WTC11 (cell line): ENCODE measurements at regions not wholly inside any gene's neighbourhood (a gene's known extent, or its start where the extent isn't known, plus 50 kb on each side); places are given as distances from the start of the nearest gene placed in this dataset.
A peak's percentile ranks its signal among the peaks of the same experiment; 100 is the strongest.

Source experiments
- ATAC-seq: fragments of 200-7000 bp; cut with Tn5 transposase; 2 replicates; pipeline ENCODE4 v1.10.0; 2021; ENCODE audit warnings: mild to moderate bottlenecking, moderate library complexity
- CTCF ChIA-PET: fragments of 300-600 bp; sonication (Branson Sonifier 250); formaldehyde crosslinking; loops from one replicate; lab custom pipeline; 2021; ENCODE audit warnings: antibody characterized with exemption; lab: Charles Lee
- POLR2A ChIA-PET: fragments of 350-600 bp; sonication (Branson Sonifier 250); formaldehyde crosslinking; loops from one replicate; lab custom pipeline; 2021; ENCODE audit warnings: antibody characterized with exemption; lab: Charles Lee
- DNase-seq: peaks from one replicate; pipeline ENCODE4 v3.0.0; 2021; ENCODE audit warnings: low spot score
- H3K27ac Mint-ChIP-seq: 2 replicates; pipeline ENCODE4 v1.8.0; 2021; ENCODE audit warnings: mixed read lengths
- H3K27me3 Mint-ChIP-seq: 2 replicates; pipeline ENCODE4 v1.8.0; 2021; ENCODE audit warnings: low read depth, mild to moderate bottlenecking, moderate library complexity, mixed read lengths
- H3K36me3 Mint-ChIP-seq: 2 replicates; pipeline ENCODE4 v1.8.0; 2021; ENCODE audit warnings: mixed read lengths
- H3K4me1 Mint-ChIP-seq: 2 replicates; pipeline ENCODE4 v1.8.0; 2022; ENCODE audit warnings: mixed read lengths
- H3K4me3 Mint-ChIP-seq: 2 replicates; pipeline ENCODE4 v1.8.0; 2021; ENCODE audit warnings: mild to moderate bottlenecking, moderate library complexity, mixed read lengths
- H3K9me3 Mint-ChIP-seq: 2 replicates; pipeline ENCODE4 v1.8.0; 2021; ENCODE audit warnings: mixed read lengths
- ATF1 ChIP-seq: sonication (generic); formaldehyde crosslinking; IDR thresholded peaks from 2 replicates; pipeline ENCODE4 v1.8.1; 2023; ENCODE audit warnings: mild to moderate bottlenecking, moderate library complexity, missing genetic modification reagents
- CREM ChIP-seq: sonication (generic); formaldehyde crosslinking; IDR thresholded peaks from 2 replicates; pipeline ENCODE4 v1.8.1; 2022; ENCODE audit warnings: mild to moderate bottlenecking, missing genetic modification reagents, moderate library complexity
- ELF4 ChIP-seq: sonication (generic); formaldehyde crosslinking; IDR thresholded peaks from 2 replicates; pipeline ENCODE4 v1.8.1; 2022; ENCODE audit warnings: low read depth, mild to moderate bottlenecking, moderate library complexity, missing genetic modification reagents
- FOXJ3 ChIP-seq: sonication (generic); formaldehyde crosslinking; IDR thresholded peaks from 2 replicates; pipeline ENCODE4 v1.9.0; 2021; ENCODE audit warnings: missing genetic modification reagents, mild to moderate bottlenecking, borderline replicate concordance
- GRHL2 ChIP-seq: fragments of 250-450 bp; sonication (Bioruptor Pico); IDR thresholded peaks from 2 replicates; pipeline ENCODE4 v1.8.0; 2022; ENCODE audit warnings: mild to moderate bottlenecking, moderate library complexity; ENCODE audit not compliant: insufficient replicate concordance, severe bottlenecking
- MXD4 ChIP-seq: fragments of 250-450 bp; sonication (Bioruptor Pico); IDR thresholded peaks from 2 replicates; pipeline ENCODE4 v1.8.0; 2021; ENCODE audit warnings: mild to moderate bottlenecking, moderate library complexity, borderline replicate concordance
- NR3C1 ChIP-seq: sonication (generic); formaldehyde crosslinking; conservative IDR thresholded peaks from 2 replicates; pipeline ENCODE4 v1.8.1; 2023; ENCODE audit warnings: low read depth, mild to moderate bottlenecking, missing genetic modification reagents
- RORB ChIP-seq: fragments of 250-450 bp; sonication (Bioruptor Pico); IDR thresholded peaks from 2 replicates; pipeline ENCODE4 v1.9.0; 2021; ENCODE audit warnings: mild to moderate bottlenecking
- SP1 ChIP-seq: sonication (generic); formaldehyde crosslinking; conservative IDR thresholded peaks from 2 replicates; pipeline ENCODE4 v1.8.1; 2022; ENCODE audit warnings: missing genetic modification reagents
- TP53 ChIP-seq: sonication (generic); formaldehyde crosslinking; IDR thresholded peaks from 2 replicates; pipeline ENCODE4 v1.8.1; 2023; ENCODE audit warnings: mild to moderate bottlenecking, missing genetic modification reagents
- ZNF263 ChIP-seq: sonication (generic); formaldehyde crosslinking; IDR thresholded peaks from 2 replicates; pipeline ENCODE4 v1.8.1; 2022; ENCODE audit warnings: low read depth, mild to moderate bottlenecking, moderate library complexity, missing genetic modification reagents
- ZNF396 ChIP-seq: fragments of 250-450 bp; sonication (Bioruptor Pico); IDR thresholded peaks from 2 replicates; pipeline ENCODE4 v1.8.0; 2021; ENCODE audit warnings: mild to moderate bottlenecking, moderate library complexity, borderline replicate concordance
- ZNF416 ChIP-seq: fragments of 250-450 bp; sonication (Bioruptor Pico); IDR thresholded peaks from 2 replicates; pipeline ENCODE4 v1.9.0; 2021; ENCODE audit warnings: mild to moderate bottlenecking, inconsistent platforms
- TF ChIP-seq, protein P1 (sequence below): sonication (generic); formaldehyde crosslinking; IDR thresholded peaks from 2 replicates; pipeline ENCODE4 v1.8.1; 2022; ENCODE audit warnings: low read depth, missing genetic modification reagents, borderline replicate concordance
- TF ChIP-seq, protein P2 (sequence below): fragments of 200-600 bp; IDR thresholded peaks from 2 replicates; pipeline ENCODE4 v1.8.0; 2022; ENCODE audit warnings: antibody characterized with exemption
- TF ChIP-seq, protein P3 (sequence below): sonication (generic); formaldehyde crosslinking; IDR thresholded peaks from 2 replicates; pipeline ENCODE4 v1.8.0; 2023; ENCODE audit warnings: missing genetic modification reagents, mild to moderate bottlenecking, borderline replicate concordance
- TF ChIP-seq, protein P4 (sequence below): fragments of 250-450 bp; sonication (Bioruptor Pico); IDR thresholded peaks from 2 replicates; pipeline ENCODE4 v1.9.0; 2021; ENCODE audit warnings: mild to moderate bottlenecking

DNA sequence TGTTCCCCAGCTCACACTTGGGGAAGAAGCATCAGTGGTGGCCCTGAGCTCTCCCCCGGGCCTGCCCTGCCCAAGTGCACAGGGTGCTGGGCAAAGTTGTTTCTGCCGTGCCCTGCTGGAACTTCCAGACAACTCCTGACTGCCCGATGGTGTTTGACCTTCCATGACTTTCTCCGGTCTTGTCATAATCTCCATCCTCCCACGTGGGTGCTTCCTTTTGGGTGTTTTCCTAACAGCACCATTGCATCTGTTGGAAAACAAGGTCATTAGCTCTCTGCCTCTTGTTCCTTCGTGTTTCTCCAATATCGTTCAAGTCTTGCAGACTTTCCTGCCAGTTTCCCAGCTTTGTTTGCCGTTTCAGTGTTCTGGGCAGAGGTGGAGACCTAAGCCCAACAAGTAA is 68.7 kb upstream of the TIAM2 start:
- POLR2A ChIA-PET = no interaction called here
- ATAC-seq (no peak), DNase-seq (no peak)
- no peaks in the 10 kb centered on the region for H3K9me3 Mint-ChIP-seq
- no peaks in the 10 kb centered on the region for H3K27me3 Mint-ChIP-seq
- no peaks in the 10 kb centered on the region for H3K36me3 Mint-ChIP-seq
- TF ChIP-seq FOXJ3 (CRISPR knock-in tag) (no peak), ATF1 (CRISPR knock-in tag) (no peak), ZNF263 (CRISPR knock-in tag) (no peak), ZNF396 (CRISPR knock-in tag) (no peak), MXD4 (CRISPR knock-in tag) (no peak)
- TF ChIP-seq, protein P1, sequence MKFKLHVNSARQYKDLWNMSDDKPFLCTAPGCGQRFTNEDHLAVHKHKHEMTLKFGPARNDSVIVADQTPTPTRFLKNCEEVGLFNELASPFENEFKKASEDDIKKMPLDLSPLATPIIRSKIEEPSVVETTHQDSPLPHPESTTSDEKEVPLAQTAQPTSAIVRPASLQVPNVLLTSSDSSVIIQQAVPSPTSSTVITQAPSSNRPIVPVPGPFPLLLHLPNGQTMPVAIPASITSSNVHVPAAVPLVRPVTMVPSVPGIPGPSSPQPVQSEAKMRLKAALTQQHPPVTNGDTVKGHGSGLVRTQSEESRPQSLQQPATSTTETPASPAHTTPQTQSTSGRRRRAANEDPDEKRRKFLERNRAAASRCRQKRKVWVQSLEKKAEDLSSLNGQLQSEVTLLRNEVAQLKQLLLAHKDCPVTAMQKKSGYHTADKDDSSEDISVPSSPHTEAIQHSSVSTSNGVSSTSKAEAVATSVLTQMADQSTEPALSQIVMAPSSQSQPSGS (CRISPR knock-in tag) = no peak
- H3K27ac Mint-ChIP-seq = no peak overlapping the region
- CTCF ChIA-PET = interaction anchor here (0.6 to 1.7 kb wide), 3 partner anchors 11 to 251 kb away, joined by 4 to 8 read pairs (median 7); no protein-coding TSS in a partner anchor
- H3K4me3 Mint-ChIP-seq = no peak overlapping the region
- H3K4me1 Mint-ChIP-seq = peaks cover 14% of the 10 kb centered on the region

DNA sequence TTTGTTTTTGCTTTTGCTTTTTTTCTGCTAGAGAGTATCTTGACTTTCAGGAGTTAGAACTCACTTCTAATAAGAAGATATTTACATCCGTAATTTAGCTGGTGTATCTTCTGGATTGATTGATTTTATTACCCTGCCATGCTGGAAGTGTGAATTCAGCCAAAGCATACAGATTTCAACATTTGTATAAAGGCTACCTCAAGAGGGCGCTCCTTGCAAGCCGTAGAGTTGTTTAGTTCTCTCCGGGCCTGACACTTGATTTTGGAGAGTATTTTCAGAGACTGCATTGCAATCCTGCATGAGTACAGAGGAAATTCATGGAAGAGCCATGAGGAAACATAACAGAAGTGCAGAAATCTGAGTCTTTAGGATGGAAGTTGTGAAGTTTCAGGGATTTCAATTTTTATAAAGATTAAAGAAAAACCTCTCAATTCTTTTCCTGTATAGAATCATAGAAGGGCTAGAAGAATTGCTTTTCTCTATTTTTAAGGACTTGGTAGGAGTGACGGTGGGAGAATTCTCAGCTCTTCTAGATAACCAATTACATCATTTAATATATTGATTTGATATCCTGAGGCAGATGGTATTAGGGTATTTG is 66.7 kb upstream of the TIAM2 start:
- TF ChIP-seq NR3C1 (CRISPR knock-in tag) (no peak), ELF4 (CRISPR knock-in tag) (no peak), SP1 (CRISPR knock-in tag) (no peak)
- TF ChIP-seq, protein P2, sequence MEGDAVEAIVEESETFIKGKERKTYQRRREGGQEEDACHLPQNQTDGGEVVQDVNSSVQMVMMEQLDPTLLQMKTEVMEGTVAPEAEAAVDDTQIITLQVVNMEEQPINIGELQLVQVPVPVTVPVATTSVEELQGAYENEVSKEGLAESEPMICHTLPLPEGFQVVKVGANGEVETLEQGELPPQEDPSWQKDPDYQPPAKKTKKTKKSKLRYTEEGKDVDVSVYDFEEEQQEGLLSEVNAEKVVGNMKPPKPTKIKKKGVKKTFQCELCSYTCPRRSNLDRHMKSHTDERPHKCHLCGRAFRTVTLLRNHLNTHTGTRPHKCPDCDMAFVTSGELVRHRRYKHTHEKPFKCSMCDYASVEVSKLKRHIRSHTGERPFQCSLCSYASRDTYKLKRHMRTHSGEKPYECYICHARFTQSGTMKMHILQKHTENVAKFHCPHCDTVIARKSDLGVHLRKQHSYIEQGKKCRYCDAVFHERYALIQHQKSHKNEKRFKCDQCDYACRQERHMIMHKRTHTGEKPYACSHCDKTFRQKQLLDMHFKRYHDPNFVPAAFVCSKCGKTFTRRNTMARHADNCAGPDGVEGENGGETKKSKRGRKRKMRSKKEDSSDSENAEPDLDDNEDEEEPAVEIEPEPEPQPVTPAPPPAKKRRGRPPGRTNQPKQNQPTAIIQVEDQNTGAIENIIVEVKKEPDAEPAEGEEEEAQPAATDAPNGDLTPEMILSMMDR = peak; percentile 72; the same call in 1 of the 2 replicates
- peak; percentile 55 for ATAC-seq
- peak; percentile 66 for DNase-seq
- Mint-ChIP-seq H3K4me3 (no peak overlapping the region), H3K27ac (no peak overlapping the region), H3K4me1 (peaks cover 30% of the 10 kb centered on the region), H3K9me3 (no peaks in the 10 kb centered on the region), H3K36me3 (no peaks in the 10 kb centered on the region), H3K27me3 (no peaks in the 10 kb centered on the region)
- POLR2A ChIA-PET = interaction anchor here (0.6 kb wide), 1 partner anchor 311 kb away, joined by 3 read pairs; no protein-coding TSS in a partner anchor
- CTCF ChIA-PET = interaction anchor here (0.6 to 2.9 kb wide), 18 partner anchors 11 to 323 kb away, joined by 3 to 28 read pairs (median 4); no protein-coding TSS in a partner anchor

DNA sequence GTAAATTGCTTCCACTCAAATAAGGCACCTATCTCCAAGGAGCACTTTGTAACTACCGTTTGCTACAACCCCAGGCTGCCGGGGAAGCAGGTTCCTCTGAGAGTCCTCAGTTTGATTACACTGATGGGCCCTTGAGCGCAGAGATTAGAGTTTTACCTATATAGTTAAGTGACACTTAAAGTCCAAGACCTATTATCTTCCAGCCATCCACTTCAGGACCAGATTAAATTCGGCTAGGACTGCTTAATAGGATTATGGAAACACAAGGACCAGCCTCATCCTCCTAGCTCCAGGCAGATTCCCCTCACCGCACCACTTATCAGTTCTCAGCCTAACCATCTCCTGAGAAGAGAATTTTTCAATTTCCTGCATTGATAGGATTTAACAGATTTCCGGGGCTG is 64.7 kb upstream of the TIAM2 start:
- Mint-ChIP-seq H3K4me1 (peaks cover 26% of the 10 kb centered on the region), H3K4me3 (no peak overlapping the region), H3K9me3 (no peaks in the 10 kb centered on the region), H3K27me3 (no peaks in the 10 kb centered on the region), H3K36me3 (no peaks in the 10 kb centered on the region), H3K27ac (peak overlapping the region; percentile 39; the same call in 1 of the 2 replicates)
- no peak for DNase-seq
- TF ChIP-seq, protein P3, sequence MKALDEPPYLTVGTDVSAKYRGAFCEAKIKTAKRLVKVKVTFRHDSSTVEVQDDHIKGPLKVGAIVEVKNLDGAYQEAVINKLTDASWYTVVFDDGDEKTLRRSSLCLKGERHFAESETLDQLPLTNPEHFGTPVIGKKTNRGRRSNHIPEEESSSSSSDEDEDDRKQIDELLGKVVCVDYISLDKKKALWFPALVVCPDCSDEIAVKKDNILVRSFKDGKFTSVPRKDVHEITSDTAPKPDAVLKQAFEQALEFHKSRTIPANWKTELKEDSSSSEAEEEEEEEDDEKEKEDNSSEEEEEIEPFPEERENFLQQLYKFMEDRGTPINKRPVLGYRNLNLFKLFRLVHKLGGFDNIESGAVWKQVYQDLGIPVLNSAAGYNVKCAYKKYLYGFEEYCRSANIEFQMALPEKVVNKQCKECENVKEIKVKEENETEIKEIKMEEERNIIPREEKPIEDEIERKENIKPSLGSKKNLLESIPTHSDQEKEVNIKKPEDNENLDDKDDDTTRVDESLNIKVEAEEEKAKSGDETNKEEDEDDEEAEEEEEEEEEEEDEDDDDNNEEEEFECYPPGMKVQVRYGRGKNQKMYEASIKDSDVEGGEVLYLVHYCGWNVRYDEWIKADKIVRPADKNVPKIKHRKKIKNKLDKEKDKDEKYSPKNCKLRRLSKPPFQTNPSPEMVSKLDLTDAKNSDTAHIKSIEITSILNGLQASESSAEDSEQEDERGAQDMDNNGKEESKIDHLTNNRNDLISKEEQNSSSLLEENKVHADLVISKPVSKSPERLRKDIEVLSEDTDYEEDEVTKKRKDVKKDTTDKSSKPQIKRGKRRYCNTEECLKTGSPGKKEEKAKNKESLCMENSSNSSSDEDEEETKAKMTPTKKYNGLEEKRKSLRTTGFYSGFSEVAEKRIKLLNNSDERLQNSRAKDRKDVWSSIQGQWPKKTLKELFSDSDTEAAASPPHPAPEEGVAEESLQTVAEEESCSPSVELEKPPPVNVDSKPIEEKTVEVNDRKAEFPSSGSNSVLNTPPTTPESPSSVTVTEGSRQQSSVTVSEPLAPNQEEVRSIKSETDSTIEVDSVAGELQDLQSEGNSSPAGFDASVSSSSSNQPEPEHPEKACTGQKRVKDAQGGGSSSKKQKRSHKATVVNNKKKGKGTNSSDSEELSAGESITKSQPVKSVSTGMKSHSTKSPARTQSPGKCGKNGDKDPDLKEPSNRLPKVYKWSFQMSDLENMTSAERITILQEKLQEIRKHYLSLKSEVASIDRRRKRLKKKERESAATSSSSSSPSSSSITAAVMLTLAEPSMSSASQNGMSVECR (CRISPR knock-in tag) = no peak
- TF ChIP-seq CREM (CRISPR knock-in tag) = no peak
- TF ChIP-seq, protein P4, sequence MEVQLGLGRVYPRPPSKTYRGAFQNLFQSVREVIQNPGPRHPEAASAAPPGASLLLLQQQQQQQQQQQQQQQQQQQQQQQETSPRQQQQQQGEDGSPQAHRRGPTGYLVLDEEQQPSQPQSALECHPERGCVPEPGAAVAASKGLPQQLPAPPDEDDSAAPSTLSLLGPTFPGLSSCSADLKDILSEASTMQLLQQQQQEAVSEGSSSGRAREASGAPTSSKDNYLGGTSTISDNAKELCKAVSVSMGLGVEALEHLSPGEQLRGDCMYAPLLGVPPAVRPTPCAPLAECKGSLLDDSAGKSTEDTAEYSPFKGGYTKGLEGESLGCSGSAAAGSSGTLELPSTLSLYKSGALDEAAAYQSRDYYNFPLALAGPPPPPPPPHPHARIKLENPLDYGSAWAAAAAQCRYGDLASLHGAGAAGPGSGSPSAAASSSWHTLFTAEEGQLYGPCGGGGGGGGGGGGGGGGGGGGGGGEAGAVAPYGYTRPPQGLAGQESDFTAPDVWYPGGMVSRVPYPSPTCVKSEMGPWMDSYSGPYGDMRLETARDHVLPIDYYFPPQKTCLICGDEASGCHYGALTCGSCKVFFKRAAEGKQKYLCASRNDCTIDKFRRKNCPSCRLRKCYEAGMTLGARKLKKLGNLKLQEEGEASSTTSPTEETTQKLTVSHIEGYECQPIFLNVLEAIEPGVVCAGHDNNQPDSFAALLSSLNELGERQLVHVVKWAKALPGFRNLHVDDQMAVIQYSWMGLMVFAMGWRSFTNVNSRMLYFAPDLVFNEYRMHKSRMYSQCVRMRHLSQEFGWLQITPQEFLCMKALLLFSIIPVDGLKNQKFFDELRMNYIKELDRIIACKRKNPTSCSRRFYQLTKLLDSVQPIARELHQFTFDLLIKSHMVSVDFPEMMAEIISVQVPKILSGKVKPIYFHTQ = no peak
- TF ChIP-seq RORB (CRISPR knock-in tag) = no peak
- no peak for TF ChIP-seq GRHL2 (CRISPR knock-in tag)
- TF ChIP-seq ZNF416 (CRISPR knock-in tag) = no peak
- TF ChIP-seq TP53 (CRISPR knock-in tag) = no peak
- no peak for TF ChIP-seq FOXJ3 (CRISPR knock-in tag)
- ChIA-PET POLR2A (no interaction called here), CTCF (interaction anchor here (0.7 to 1.9 kb wide), 4 partner anchors 60 to 318 kb away, joined by 3 to 6 read pairs (median 4); no protein-coding TSS in a partner anchor)
- ATAC-seq = no peak
